ENCODE measurements at regions not wholly inside any gene's neighbourhood (a gene's known extent, or its start where the extent isn't known, plus 50 kb on each side); places are given as distances from the start of the nearest gene placed in this dataset.

DNA sequence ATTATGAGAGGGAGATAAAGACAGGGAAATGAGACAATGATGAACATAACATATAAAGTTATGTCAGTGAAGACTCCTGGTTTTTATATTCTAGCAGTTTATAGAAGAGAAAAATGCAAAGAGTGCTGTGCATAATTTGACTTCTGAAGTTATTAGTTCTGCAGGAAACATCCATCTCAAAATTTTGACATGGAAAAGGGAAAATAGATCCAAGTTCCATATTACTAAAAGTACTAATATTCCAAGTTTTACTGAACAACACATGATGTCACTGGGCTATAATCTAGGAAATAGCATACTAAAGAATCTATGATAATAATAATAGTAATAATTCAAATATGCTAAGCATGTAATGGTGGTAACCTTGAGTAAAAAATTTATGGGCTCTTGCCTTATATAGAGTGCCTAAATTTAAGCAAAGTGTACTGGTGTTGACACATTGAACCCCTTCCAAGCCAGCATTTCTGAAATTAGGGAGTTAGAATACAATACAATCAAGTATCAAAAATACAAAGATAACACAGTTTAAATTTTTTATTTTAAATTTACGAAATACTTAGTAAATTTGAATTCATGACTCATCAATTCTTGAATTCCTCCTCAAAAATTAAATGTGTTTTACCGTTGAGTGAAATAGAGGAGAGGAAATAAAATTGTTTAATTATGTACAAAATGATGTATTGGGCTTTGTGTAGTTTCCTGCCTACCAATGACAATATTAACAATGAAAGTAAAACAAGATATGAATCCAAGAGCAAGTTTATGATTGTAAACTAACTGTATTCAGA is 102.8 kb upstream of the KCND2 start:
- no peaks in the 10 kb centered on the region for H3K27me3 Mint-ChIP-seq
- no peak for DNase-seq (ENCODE audit: low spot score, unreplicated experiment)
- no peaks in the 10 kb centered on the region for H3K36me3 Mint-ChIP-seq (ENCODE audit: insufficient read depth)
- H3K27ac Mint-ChIP-seq: no peak overlapping the region
- H3K9me3 Mint-ChIP-seq (ENCODE audit: low read depth): no peaks in the 10 kb centered on the region
- TF ChIP-seq, protein P1, sequence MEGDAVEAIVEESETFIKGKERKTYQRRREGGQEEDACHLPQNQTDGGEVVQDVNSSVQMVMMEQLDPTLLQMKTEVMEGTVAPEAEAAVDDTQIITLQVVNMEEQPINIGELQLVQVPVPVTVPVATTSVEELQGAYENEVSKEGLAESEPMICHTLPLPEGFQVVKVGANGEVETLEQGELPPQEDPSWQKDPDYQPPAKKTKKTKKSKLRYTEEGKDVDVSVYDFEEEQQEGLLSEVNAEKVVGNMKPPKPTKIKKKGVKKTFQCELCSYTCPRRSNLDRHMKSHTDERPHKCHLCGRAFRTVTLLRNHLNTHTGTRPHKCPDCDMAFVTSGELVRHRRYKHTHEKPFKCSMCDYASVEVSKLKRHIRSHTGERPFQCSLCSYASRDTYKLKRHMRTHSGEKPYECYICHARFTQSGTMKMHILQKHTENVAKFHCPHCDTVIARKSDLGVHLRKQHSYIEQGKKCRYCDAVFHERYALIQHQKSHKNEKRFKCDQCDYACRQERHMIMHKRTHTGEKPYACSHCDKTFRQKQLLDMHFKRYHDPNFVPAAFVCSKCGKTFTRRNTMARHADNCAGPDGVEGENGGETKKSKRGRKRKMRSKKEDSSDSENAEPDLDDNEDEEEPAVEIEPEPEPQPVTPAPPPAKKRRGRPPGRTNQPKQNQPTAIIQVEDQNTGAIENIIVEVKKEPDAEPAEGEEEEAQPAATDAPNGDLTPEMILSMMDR (IDR thresholded peaks at IDR 0.05; ENCODE audit: unreplicated experiment): no peak
- no peaks in the 10 kb centered on the region for H3K4me1 Mint-ChIP-seq (ENCODE audit: low read depth)
- H3K4me3 Mint-ChIP-seq (ENCODE audit: low read depth): no peak overlapping the region

DNA sequence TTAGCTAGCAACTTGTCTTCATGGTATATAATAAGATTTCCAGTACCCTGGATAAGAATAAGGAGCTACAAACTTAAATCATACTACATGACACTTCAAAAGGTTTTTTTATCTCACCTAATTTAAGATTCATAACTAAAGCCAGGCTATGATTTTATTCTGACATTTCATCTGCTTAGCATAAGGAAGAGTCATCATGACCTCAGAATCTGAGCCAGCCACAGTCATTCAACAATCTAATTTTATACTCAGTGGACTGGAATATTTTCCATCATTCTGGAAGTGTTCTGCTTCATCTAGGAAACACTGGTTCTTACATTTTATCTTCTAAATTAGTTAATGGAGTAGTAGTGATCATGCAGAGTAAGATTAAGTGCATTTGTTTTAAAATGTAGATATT is 102.1 kb upstream of the KCND2 start:
- Mint-ChIP-seq H3K27me3 (no peaks in the 10 kb centered on the region), H3K9me3 (ENCODE audit: low read depth) (no peaks in the 10 kb centered on the region), H3K4me3 (ENCODE audit: low read depth) (no peak overlapping the region), H3K36me3 (ENCODE audit: insufficient read depth) (no peaks in the 10 kb centered on the region), H3K4me1 (ENCODE audit: low read depth) (no peaks in the 10 kb centered on the region), H3K27ac (no peak overlapping the region)
- no peak for DNase-seq (ENCODE audit: low spot score, unreplicated experiment)
- TF ChIP-seq, protein P1 (IDR thresholded peaks at IDR 0.05; ENCODE audit: unreplicated experiment): no peak

DNA sequence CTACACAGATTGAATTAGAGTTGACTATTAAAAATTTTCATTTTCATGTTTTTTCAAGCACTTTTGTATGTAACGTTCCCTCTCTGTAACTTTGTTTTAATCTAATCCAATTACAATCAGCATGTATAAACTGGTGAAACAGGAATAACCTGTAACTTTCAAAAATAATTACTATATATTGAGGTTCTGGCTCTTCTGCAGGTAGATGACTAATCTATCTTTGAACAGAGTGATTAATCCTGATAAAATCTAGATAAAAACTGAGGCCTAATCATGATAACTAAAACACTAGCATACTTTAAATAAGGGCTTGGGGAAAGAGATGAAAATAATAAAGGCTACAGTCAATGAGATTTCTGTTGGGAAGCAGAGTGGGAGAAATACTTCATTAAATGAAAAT is 101.6 kb upstream of the KCND2 start:
- H3K9me3 Mint-ChIP-seq (ENCODE audit: low read depth): no peaks in the 10 kb centered on the region
- no peaks in the 10 kb centered on the region for H3K4me1 Mint-ChIP-seq (ENCODE audit: low read depth)
- H3K27me3 Mint-ChIP-seq: no peaks in the 10 kb centered on the region
- no peak overlapping the region for H3K27ac Mint-ChIP-seq
- no peak overlapping the region for H3K4me3 Mint-ChIP-seq (ENCODE audit: low read depth)
- TF ChIP-seq, protein P1 (IDR thresholded peaks at IDR 0.05; ENCODE audit: unreplicated experiment): no peak
- H3K36me3 Mint-ChIP-seq (ENCODE audit: insufficient read depth): no peaks in the 10 kb centered on the region
- no peak for DNase-seq (ENCODE audit: low spot score, unreplicated experiment)

DNA sequence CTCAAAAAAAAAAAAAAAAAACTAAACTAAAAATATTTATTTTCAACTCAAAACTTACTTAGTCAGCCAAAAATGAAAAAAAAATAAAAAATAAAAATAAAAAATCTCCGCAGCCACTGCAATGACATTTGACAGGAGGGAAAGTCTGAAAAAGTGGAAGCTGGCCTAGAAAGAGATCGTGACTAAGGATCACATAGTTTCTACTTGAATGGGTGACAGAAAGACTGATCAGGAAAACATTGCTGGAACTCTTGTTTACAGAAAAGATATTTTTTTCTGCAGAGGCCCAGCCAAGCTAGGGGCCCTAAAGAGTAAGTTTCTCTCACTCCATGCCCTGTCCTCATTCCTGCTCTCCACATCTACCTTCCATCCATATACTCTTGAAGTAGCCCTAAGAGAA is 92.8 kb upstream of the KCND2 start:
- TF ChIP-seq, protein P1 (IDR thresholded peaks at IDR 0.05; ENCODE audit: unreplicated experiment): no peak
- no peak overlapping the region for H3K27ac Mint-ChIP-seq
- H3K36me3 Mint-ChIP-seq (ENCODE audit: insufficient read depth): no peaks in the 10 kb centered on the region
- no peaks in the 10 kb centered on the region for H3K9me3 Mint-ChIP-seq (ENCODE audit: low read depth)
- H3K4me1 Mint-ChIP-seq (ENCODE audit: low read depth): no peaks in the 10 kb centered on the region
- DNase-seq (ENCODE audit: low spot score, unreplicated experiment): no peak
- H3K27me3 Mint-ChIP-seq: no peaks in the 10 kb centered on the region
- H3K4me3 Mint-ChIP-seq (ENCODE audit: low read depth): no peak overlapping the region

DNA sequence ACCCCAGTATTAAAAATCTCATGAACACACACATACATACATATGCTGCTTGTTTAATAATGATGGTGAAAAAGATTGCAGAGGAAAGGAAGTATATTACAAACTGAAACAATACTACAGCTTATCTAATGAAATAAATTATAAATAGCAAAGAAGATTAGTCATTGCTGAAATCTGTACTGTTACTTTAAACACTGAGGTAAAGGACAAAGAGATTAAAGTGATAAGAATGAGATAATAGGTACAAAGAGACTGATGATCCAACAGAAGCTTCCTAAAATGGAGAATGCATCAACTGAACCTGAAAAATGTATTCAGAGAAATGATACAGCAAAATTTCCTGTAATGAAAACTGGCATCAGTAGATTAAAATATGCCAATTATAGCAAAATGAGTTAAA is 91.5 kb upstream of the KCND2 start:
- no peak overlapping the region for H3K4me3 Mint-ChIP-seq (ENCODE audit: low read depth)
- H3K27me3 Mint-ChIP-seq: no peaks in the 10 kb centered on the region
- H3K27ac Mint-ChIP-seq: no peak overlapping the region
- no peaks in the 10 kb centered on the region for H3K9me3 Mint-ChIP-seq (ENCODE audit: low read depth)
- TF ChIP-seq, protein P1 (IDR thresholded peaks at IDR 0.05; ENCODE audit: unreplicated experiment): no peak
- DNase-seq (ENCODE audit: low spot score, unreplicated experiment): no peak
- no peaks in the 10 kb centered on the region for H3K4me1 Mint-ChIP-seq (ENCODE audit: low read depth)
- H3K36me3 Mint-ChIP-seq (ENCODE audit: insufficient read depth): no peaks in the 10 kb centered on the region
